ENCODE measurements at regions not wholly inside any gene's neighbourhood (a gene's known extent, or its start where the extent isn't known, plus 50 kb on each side); places are given as distances from the start of the nearest gene placed in this dataset.
"Not testable (repeated sequence)": the region's sequence is repeated elsewhere in the genome, so short reads cannot be mapped to it uniquely, and the experiment has no call there.

GRCh38 chr1:96617375-96617774, 104.2 kb upstream of the PTBP2 start:
- not testable (repeated sequence) for TF ChIP-seq POLR2AphosphoS5, CTCF, POLR2A, EP300 (IDR thresholded peaks at IDR 0.05)
